SK-N-SH (cell line): ENCODE measurements at regions not wholly inside any gene's neighbourhood (a gene's known extent, or its start where the extent isn't known, plus 50 kb on each side); places are given as distances from the start of the nearest gene placed in this dataset.

Experiments
- EP300 ChIP-seq, 2 experiments: IDR thresholded peaks; 2 replicates each; pipeline versions ENCODE4 v1.4.0 to v1.6.1; 2012; ENCODE audit warnings: borderline replicate concordance in 1 of 2, low read depth in 1 of 2, low read length in 1 of 2
- GATA2 ChIP-seq: sonication (generic); formaldehyde crosslinking; IDR thresholded peaks from 2 replicates; pipeline ENCODE4 v1.5.0; 2020; ENCODE audit warnings: mild to moderate bottlenecking, missing genetic modification reagents
- SIN3A ChIP-seq: IDR thresholded peaks from 2 replicates; pipeline ENCODE4 v1.6.1; 2012; ENCODE audit warnings: low read depth, mild to moderate bottlenecking, low read length, moderate library complexity, borderline replicate concordance
- TF ChIP-seq, protein P1 (sequence below): fragments of 200-600 bp; sonication (generic); IDR thresholded peaks from 2 replicates; pipeline ENCODE4 v1.6.1; 2017; ENCODE audit warnings: antibody characterized with exemption, mild to moderate bottlenecking, moderate library complexity

DNA sequence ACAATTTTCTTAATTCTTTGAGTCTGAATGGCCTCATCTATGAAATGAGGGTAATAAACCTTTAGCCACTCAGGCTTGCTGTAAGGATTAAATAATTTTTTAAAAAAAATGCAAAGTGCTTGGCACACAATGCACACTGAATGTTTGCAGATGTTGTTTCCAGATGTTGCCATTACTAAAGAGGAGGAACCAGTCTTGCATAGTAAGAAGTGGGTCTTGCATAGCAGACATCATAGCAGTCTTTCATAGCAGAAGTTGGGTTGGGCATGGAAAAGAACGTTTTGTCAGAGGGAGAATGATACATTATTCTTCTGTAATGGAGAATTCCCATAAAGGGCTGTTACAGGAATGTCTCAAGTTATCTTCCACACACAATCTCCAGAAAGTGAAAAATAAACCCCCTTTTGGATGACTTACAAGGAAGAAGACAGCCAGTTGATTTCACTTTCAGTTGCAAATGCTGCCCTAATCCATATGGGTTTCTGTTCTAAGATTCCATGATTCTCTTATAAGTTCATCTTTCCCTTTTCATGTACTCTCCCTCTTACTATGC is 327.7 kb downstream of the SUCLG1 start:
- TF ChIP-seq, protein P1, sequence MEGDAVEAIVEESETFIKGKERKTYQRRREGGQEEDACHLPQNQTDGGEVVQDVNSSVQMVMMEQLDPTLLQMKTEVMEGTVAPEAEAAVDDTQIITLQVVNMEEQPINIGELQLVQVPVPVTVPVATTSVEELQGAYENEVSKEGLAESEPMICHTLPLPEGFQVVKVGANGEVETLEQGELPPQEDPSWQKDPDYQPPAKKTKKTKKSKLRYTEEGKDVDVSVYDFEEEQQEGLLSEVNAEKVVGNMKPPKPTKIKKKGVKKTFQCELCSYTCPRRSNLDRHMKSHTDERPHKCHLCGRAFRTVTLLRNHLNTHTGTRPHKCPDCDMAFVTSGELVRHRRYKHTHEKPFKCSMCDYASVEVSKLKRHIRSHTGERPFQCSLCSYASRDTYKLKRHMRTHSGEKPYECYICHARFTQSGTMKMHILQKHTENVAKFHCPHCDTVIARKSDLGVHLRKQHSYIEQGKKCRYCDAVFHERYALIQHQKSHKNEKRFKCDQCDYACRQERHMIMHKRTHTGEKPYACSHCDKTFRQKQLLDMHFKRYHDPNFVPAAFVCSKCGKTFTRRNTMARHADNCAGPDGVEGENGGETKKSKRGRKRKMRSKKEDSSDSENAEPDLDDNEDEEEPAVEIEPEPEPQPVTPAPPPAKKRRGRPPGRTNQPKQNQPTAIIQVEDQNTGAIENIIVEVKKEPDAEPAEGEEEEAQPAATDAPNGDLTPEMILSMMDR = no peak
- TF ChIP-seq GATA2 (CRISPR knock-in tag) (no peak), EP300 (IDR thresholded peaks at IDR 0.05; ENCODE audit: borderline replicate concordance in 1 of 2, low read depth in 1 of 2, low read length in 1 of 2) (no peak), SIN3A (no peak)
